ENCODE measurements at regions not wholly inside any gene's neighbourhood (a gene's known extent, or its start where the extent isn't known, plus 50 kb on each side); places are given as distances from the start of the nearest gene placed in this dataset.

DNA sequence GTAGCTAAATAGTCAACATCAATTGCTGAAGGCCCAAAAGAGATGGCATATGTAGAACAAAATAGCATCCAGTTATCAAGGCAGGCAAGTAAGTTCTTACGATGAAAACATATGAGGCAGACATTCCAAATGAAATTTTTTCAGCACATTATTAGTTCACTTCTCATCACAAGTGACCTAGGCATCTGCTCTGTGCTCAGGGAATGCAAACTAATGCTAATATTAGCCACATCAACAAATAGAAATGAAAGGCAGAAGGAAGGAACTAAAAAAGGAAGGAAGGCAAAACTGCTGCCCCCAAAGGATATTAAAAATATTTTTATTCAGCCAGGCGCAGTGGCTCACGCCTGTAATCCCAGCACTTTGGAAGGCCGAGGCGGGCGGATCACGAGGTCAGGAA lies 51.2 kb upstream of the ROCK1 start:
- no peak overlapping the region for H3K27ac ChIP-seq (ENCODE audit: low read depth in 1 of 2, low read length in 2 of 2)
- TF ChIP-seq, protein P1, sequence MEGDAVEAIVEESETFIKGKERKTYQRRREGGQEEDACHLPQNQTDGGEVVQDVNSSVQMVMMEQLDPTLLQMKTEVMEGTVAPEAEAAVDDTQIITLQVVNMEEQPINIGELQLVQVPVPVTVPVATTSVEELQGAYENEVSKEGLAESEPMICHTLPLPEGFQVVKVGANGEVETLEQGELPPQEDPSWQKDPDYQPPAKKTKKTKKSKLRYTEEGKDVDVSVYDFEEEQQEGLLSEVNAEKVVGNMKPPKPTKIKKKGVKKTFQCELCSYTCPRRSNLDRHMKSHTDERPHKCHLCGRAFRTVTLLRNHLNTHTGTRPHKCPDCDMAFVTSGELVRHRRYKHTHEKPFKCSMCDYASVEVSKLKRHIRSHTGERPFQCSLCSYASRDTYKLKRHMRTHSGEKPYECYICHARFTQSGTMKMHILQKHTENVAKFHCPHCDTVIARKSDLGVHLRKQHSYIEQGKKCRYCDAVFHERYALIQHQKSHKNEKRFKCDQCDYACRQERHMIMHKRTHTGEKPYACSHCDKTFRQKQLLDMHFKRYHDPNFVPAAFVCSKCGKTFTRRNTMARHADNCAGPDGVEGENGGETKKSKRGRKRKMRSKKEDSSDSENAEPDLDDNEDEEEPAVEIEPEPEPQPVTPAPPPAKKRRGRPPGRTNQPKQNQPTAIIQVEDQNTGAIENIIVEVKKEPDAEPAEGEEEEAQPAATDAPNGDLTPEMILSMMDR (IDR thresholded peaks at IDR 0.05) = no peak
- no peak overlapping the region for H3K4me3 ChIP-seq (ENCODE audit: low read length)
- no peak for ATAC-seq (ENCODE audit: poor library complexity)
- H3K9me3 Mint-ChIP-seq = no peaks in the 10 kb centered on the region
- intact Hi-C loops (cut with DNase I, micrococcal nuclease) = no loop called here
- no peaks in the 10 kb centered on the region for H3K27me3 ChIP-seq (ENCODE audit: control insufficient read depth in 1 of 2, insufficient read depth in 2 of 2, low read length in 2 of 2)
- H3K4me3 Mint-ChIP-seq = no peak overlapping the region
- H3K36me3 ChIP-seq (ENCODE audit: insufficient read depth, low read length) = no peaks in the 10 kb centered on the region
- peaks cover 4% of the 10 kb centered on the region for H3K27me3 Mint-ChIP-seq
- ChIA-PET POLR2A (no interaction called here), CTCF (no interaction called here)
- H3K4me1 ChIP-seq (ENCODE audit: insufficient read depth, low read length) = no peaks in the 10 kb centered on the region
- no peaks in the 10 kb centered on the region for H3K36me3 Mint-ChIP-seq (ENCODE audit: low read depth)
- DNase-seq = no peak
- peaks cover 0 to 2% of the 10 kb centered on the region in 2 experiments for H3K9me3 ChIP-seq (ENCODE audit: control insufficient read depth in 1 of 2, insufficient read depth in 1 of 2, low read length in 2 of 2)
- H3K4me1 Mint-ChIP-seq (ENCODE audit: low read depth) = no peaks in the 10 kb centered on the region
- H3K27ac Mint-ChIP-seq = no peak overlapping the region

- Mint-ChIP-seq H3K27ac (no peak overlapping the region), H3K4me3 (no peak overlapping the region), H3K4me1 (ENCODE audit: low read depth) (no peaks in the 10 kb centered on the region), H3K27me3 (peaks cover 4% of the 10 kb centered on the region), H3K9me3 (no peaks in the 10 kb centered on the region), H3K36me3 (ENCODE audit: low read depth) (no peaks in the 10 kb centered on the region)
- Histone ChIP-seq H3K27me3 (ENCODE audit: control insufficient read depth in 1 of 2, insufficient read depth in 2 of 2, low read length in 2 of 2) (no peaks in the 10 kb centered on the region), H3K36me3 (ENCODE audit: insufficient read depth, low read length) (no peaks in the 10 kb centered on the region), H3K27ac (ENCODE audit: low read depth in 1 of 2, low read length in 2 of 2) (no peak overlapping the region), H3K4me3 (ENCODE audit: low read length) (no peak overlapping the region), H3K4me1 (ENCODE audit: insufficient read depth, low read length) (no peaks in the 10 kb centered on the region), H3K9me3 (ENCODE audit: control insufficient read depth in 1 of 2, insufficient read depth in 1 of 2, low read length in 2 of 2) (no peaks in the 10 kb centered on the region)
- peak in 3 of 14 experiments; percentile 22 to 58 (median 47) for DNase-seq
- ChIA-PET POLR2A (no interaction called here), CTCF (no interaction called here)
- TF ChIP-seq, protein P1 (IDR thresholded peaks at IDR 0.05) = no peak
- intact Hi-C loops (cut with DNase I, micrococcal nuclease) = no loop called here
- no peak for ATAC-seq (ENCODE audit: poor library complexity)
Observed at GRCh38 chr18:21163647-21164547, 52.3 kb upstream of the ROCK1 start.

GRCh38 chr18:21164548-21165095 lies 53.0 kb upstream of the ROCK1 start:
- Histone ChIP-seq H3K27me3 (ENCODE audit: control insufficient read depth in 1 of 2, insufficient read depth in 2 of 2, low read length in 2 of 2) (no peaks in the 10 kb centered on the region), H3K36me3 (ENCODE audit: insufficient read depth, low read length) (no peaks in the 10 kb centered on the region), H3K9me3 (ENCODE audit: control insufficient read depth in 1 of 2, insufficient read depth in 1 of 2, low read length in 2 of 2) (no peaks in the 10 kb centered on the region), H3K27ac (ENCODE audit: low read depth in 1 of 2, low read length in 2 of 2) (no peak overlapping the region), H3K4me1 (ENCODE audit: insufficient read depth, low read length) (no peaks in the 10 kb centered on the region), H3K4me3 (ENCODE audit: low read length) (no peak overlapping the region)
- ChIA-PET POLR2A (no interaction called here), CTCF (no interaction called here)
- TF ChIP-seq, protein P1 (IDR thresholded peaks at IDR 0.05) = no peak
- peaks cover 4% of the 10 kb centered on the region for H3K27me3 Mint-ChIP-seq
- intact Hi-C loops (cut with DNase I, micrococcal nuclease) = no loop called here
- no peaks in the 10 kb centered on the region for H3K9me3 Mint-ChIP-seq
- ATAC-seq (ENCODE audit: poor library complexity) = no peak
- H3K4me3 Mint-ChIP-seq = no peak overlapping the region
- no peak for DNase-seq
- H3K4me1 Mint-ChIP-seq (ENCODE audit: low read depth) = no peaks in the 10 kb centered on the region
- H3K36me3 Mint-ChIP-seq (ENCODE audit: low read depth) = no peaks in the 10 kb centered on the region
- H3K27ac Mint-ChIP-seq = no peak overlapping the region
